Fibroblast of mammary gland (primary cell): ENCODE measurements at regions not wholly inside any gene's neighbourhood (a gene's known extent, or its start where the extent isn't known, plus 50 kb on each side); places are given as distances from the start of the nearest gene placed in this dataset.

Source experiments
- DNase-seq: peaks from one replicate; pipeline ENCODE4 v3.0.0-alpha.2; 2010; ENCODE audit warnings: low read depth
- H3K4me3 ChIP-seq: 2 replicates; pipeline ENCODE4 v1.5.1; 2011; ENCODE audit warnings: low read depth, mild to moderate bottlenecking, low read length, moderate library complexity; ENCODE audit not compliant: control insufficient read depth
- CTCF ChIP-seq: conservative IDR thresholded peaks from 2 replicates; pipeline ENCODE4 v1.5.1; 2011; ENCODE audit warnings: low read depth, low read length, inconsistent platforms; ENCODE audit not compliant: control insufficient read depth, insufficient read depth

- no peak overlapping the region for H3K4me3 ChIP-seq
- peak; percentile 32 for DNase-seq
- TF ChIP-seq CTCF = peak; percentile 46
Measured at GRCh38 chr5:98111686-98112085, 661.8 kb upstream of the RGMB start.

GRCh38 chr5:98121036-98121936 lies 652.2 kb upstream of the RGMB start:
- no peak overlapping the region for H3K4me3 ChIP-seq
- DNase-seq = no peak
- TF ChIP-seq CTCF = no peak

- H3K4me3 ChIP-seq = no peak overlapping the region
- no peak for DNase-seq
- no peak for TF ChIP-seq CTCF
Measured at GRCh38 chr5:98128271-98128670, 645.2 kb upstream of the RGMB start.

GRCh38 chr5:98128846-98129245 lies 644.6 kb upstream of the RGMB start:
- DNase-seq = no peak
- TF ChIP-seq CTCF = no peak
- H3K4me3 ChIP-seq = no peak overlapping the region

GRCh38 chr5:98130261-98131035 lies 643.0 kb upstream of the RGMB start:
- no peak for DNase-seq
- no peak overlapping the region for H3K4me3 ChIP-seq
- no peak for TF ChIP-seq CTCF

GRCh38 chr5:98144116-98144515 lies 629.3 kb upstream of the RGMB start:
- no peak for TF ChIP-seq CTCF
- H3K4me3 ChIP-seq = no peak overlapping the region
- DNase-seq = no peak
